KMS-11 (cell line): ENCODE measurements at regions not wholly inside any gene's neighbourhood (a gene's known extent, or its start where the extent isn't known, plus 50 kb on each side); places are given as distances from the start of the nearest gene placed in this dataset.

ENCODE experiments used
- H2AFZ ChIP-seq: fragments of 200-600 bp; sonication (generic); 2 replicates; pipeline ENCODE4 v1.6.1; 2016; ENCODE audit warnings: antibody characterized with exemption, mixed run types, low read depth
- H3K27ac ChIP-seq: fragments of 200-600 bp; sonication (generic); 2 replicates; pipeline ENCODE4 v1.6.1; 2016; ENCODE audit warnings: mild to moderate bottlenecking, mixed run types
- H3K27me3 ChIP-seq: fragments of 200-600 bp; sonication (generic); 2 replicates; pipeline ENCODE4 v1.6.1; 2017; ENCODE audit warnings: mild to moderate bottlenecking, low read depth, mixed run types, moderate library complexity; ENCODE audit not compliant: insufficient read depth
- H3K36me3 ChIP-seq: fragments of 200-600 bp; sonication (generic); 2 replicates; pipeline ENCODE4 v1.6.1; 2017; ENCODE audit warnings: mild to moderate bottlenecking, mixed run types; ENCODE audit not compliant: insufficient read depth
- H3K4me1 ChIP-seq: fragments of 200-600 bp; sonication (generic); 2 replicates; pipeline ENCODE4 v1.6.1; 2016; ENCODE audit warnings: mild to moderate bottlenecking, low read depth, mixed run types; ENCODE audit not compliant: poor library complexity, severe bottlenecking
- H3K4me2 ChIP-seq: fragments of 200-600 bp; sonication (generic); 2 replicates; pipeline ENCODE4 v1.7.0; 2016; ENCODE audit warnings: mild to moderate bottlenecking, mixed run types
- H3K4me3 ChIP-seq: fragments of 200-600 bp; sonication (generic); IDR thresholded peaks from 2 replicates; pipeline ENCODE4 v1.6.1; 2017; ENCODE audit warnings: low read depth, low read length, mixed read lengths; ENCODE audit not compliant: insufficient read depth
- H3K79me2 ChIP-seq: fragments of 200-600 bp; sonication (generic); 2 replicates; pipeline ENCODE4 v1.6.1; 2016; ENCODE audit warnings: low read depth, mixed run types; ENCODE audit not compliant: insufficient read depth
- H3K9ac ChIP-seq: fragments of 200-600 bp; sonication (generic); 2 replicates; pipeline ENCODE4 v1.6.1; 2016; ENCODE audit warnings: mild to moderate bottlenecking, mixed run types
- H4K20me1 ChIP-seq: fragments of 200-600 bp; sonication (generic); 2 replicates; pipeline ENCODE4 v1.6.1; 2016; ENCODE audit warnings: mild to moderate bottlenecking, mixed run types; ENCODE audit not compliant: insufficient read depth
- TF ChIP-seq, protein P1 (sequence below): fragments of 200-600 bp; sonication (generic); conservative IDR thresholded peaks from 2 replicates; pipeline ENCODE4 v1.6.1; 2017; ENCODE audit warnings: low read depth, mild to moderate bottlenecking, antibody characterized with exemption, low read length, moderate library complexity, mixed read lengths

DNA sequence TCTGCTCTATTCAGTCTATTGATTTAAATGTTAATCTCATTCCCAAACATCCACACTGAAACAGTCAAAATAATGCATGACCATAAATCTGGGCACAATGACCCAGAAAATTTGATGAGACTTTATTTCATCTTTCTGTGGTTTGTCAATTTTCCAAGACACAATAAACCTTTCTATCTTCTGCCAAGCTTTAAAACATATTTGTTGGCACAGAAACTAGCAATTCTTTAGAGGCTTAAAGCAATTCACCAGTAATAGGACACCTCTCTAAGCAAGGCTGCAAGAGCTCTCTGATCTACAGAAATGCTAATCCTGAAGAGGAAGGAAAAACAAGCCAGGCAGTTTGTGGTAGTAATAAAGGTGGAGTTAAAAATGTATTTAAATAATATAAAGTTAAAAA lies 113.7 kb downstream of the FCRL5 start:
- Histone ChIP-seq H3K4me3 (no peak overlapping the region), H3K36me3 (no peaks in the 10 kb centered on the region), H3K27me3 (no peaks in the 10 kb centered on the region), H3K79me2 (no peaks in the 10 kb centered on the region), H3K4me2 (no peak overlapping the region), H3K4me1 (no peaks in the 10 kb centered on the region), H2AFZ (no peak overlapping the region), H3K27ac (no peak overlapping the region), H3K9ac (no peak overlapping the region), H4K20me1 (no peaks in the 10 kb centered on the region)
- TF ChIP-seq, protein P1, sequence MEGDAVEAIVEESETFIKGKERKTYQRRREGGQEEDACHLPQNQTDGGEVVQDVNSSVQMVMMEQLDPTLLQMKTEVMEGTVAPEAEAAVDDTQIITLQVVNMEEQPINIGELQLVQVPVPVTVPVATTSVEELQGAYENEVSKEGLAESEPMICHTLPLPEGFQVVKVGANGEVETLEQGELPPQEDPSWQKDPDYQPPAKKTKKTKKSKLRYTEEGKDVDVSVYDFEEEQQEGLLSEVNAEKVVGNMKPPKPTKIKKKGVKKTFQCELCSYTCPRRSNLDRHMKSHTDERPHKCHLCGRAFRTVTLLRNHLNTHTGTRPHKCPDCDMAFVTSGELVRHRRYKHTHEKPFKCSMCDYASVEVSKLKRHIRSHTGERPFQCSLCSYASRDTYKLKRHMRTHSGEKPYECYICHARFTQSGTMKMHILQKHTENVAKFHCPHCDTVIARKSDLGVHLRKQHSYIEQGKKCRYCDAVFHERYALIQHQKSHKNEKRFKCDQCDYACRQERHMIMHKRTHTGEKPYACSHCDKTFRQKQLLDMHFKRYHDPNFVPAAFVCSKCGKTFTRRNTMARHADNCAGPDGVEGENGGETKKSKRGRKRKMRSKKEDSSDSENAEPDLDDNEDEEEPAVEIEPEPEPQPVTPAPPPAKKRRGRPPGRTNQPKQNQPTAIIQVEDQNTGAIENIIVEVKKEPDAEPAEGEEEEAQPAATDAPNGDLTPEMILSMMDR: no peak

DNA sequence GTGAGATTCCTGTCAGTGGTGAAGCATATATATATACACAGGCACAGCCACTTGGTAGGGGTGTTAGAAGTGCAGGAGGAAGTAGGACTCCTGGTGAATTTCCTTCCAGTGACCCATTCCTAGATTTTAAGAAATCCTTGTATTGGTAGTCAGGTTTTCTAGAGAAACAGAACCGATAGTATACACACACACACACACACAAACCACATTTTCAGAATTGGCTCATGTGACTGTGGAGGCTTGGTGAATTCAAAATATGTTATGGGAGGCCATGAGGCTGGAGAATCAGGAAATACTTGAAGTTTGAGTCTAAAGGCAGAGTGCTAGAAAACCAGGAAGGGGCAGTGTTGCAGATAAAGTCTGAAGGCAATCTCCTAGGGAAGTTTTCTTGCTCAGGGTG lies 114.2 kb downstream of the FCRL5 start:
- no peak overlapping the region for H3K4me2 ChIP-seq
- no peak overlapping the region for H2AFZ ChIP-seq

DNA sequence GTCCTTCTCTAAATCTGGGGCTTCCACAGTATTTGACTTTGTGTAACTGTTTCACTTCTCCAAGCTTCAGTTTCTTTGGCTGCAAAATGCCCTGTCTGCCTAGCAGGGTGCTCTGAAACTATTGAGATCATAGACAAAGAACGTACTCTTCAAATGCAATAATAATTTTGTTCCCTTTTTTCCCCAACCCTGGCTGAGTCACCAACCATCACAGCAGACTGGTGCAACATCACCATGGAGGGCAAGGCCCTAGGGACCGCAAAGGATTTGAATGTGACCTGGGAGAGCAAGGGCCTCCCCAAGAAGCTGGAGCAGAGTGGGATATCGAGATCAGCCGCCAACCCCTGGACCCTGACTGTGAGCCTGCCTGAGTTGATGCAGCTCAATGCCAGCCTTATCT lies 115.0 kb downstream of the FCRL5 start:
- TF ChIP-seq, protein P1: no peak
- no peak overlapping the region for H3K4me2 ChIP-seq

More for the DNA sequence above, 114.2 kb downstream of the FCRL5 start:
- Histone ChIP-seq H3K27me3 (no peaks in the 10 kb centered on the region), H3K79me2 (no peaks in the 10 kb centered on the region), H3K4me1 (no peaks in the 10 kb centered on the region), H3K9ac (no peak overlapping the region), H3K27ac (no peak overlapping the region), H3K4me3 (no peak overlapping the region), H3K36me3 (no peaks in the 10 kb centered on the region), H4K20me1 (no peaks in the 10 kb centered on the region)
- TF ChIP-seq, protein P1: no peak

DNA sequence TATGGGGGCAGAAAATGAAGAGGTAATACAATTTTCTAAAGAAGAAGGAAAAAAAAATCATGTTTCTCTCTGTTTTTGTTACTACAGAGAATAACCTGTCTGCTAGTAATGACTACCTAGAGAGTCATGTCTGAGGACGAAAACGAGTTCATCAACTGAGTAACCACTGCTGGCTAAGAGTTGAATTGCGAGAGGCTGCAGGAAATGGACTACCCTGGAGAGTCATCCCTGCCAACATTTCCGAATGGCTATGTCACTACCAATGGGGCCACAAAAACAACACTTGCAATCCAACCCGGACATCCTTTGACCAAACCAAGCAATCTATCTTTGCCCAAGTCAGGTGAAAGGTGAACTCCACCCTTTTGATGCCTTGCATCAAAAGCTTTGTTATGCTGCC lies 120.6 kb downstream of the FCRL5 start:
- H3K79me2 ChIP-seq: no peaks in the 10 kb centered on the region

More for the DNA sequence above, 115.0 kb downstream of the FCRL5 start:
- Histone ChIP-seq H3K4me1 (no peaks in the 10 kb centered on the region), H3K27ac (no peak overlapping the region), H3K9ac (no peak overlapping the region), H3K27me3 (no peaks in the 10 kb centered on the region), H2AFZ (no peak overlapping the region), H4K20me1 (no peaks in the 10 kb centered on the region), H3K4me3 (no peak overlapping the region), H3K36me3 (no peaks in the 10 kb centered on the region), H3K79me2 (no peaks in the 10 kb centered on the region)

More for the DNA sequence above, 120.6 kb downstream of the FCRL5 start:
- Histone ChIP-seq H3K36me3 (no peaks in the 10 kb centered on the region), H3K9ac (no peak overlapping the region), H3K4me2 (no peak overlapping the region), H3K4me1 (no peaks in the 10 kb centered on the region), H3K27me3 (no peaks in the 10 kb centered on the region), H3K27ac (no peak overlapping the region), H3K4me3 (no peak overlapping the region), H2AFZ (no peak overlapping the region), H4K20me1 (no peaks in the 10 kb centered on the region)
- TF ChIP-seq, protein P1: no peak
